Peyer's patch (tissue), 4 donors: ENCODE measurements at regions not wholly inside any gene's neighbourhood (a gene's known extent, or its start where the extent isn't known, plus 50 kb on each side); places are given as distances from the start of the nearest gene placed in this dataset.
"Not testable (repeated sequence)": the region's sequence is repeated elsewhere in the genome, so short reads cannot be mapped to it uniquely, and the experiment has no call there.

Experiments used
- DNase-seq, 3 donors: peaks; one replicate each; pipeline ENCODE4 v3.0.0-alpha.2; 2017 to 2019
- H3K27ac ChIP-seq, 4 donors: fragments of 200-600 bp; sonication (generic); one replicate each; pipeline ENCODE4 v1.5.1; 2016 to 2019
- H3K27me3 ChIP-seq, 2 donors: fragments of 200-600 bp; sonication (generic); one replicate each; pipeline ENCODE4 v1.5.1; 2019
- H3K36me3 ChIP-seq, 3 donors: fragments of 200-600 bp; sonication (generic); one replicate each; pipeline ENCODE4 v1.5.1; 2016 to 2019
- H3K4me1 ChIP-seq, 4 donors: fragments of 200-600 bp; sonication (generic); one replicate each; pipeline ENCODE4 v1.5.1; 2016 to 2019
- H3K4me3 ChIP-seq, 4 donors: fragments of 200-600 bp; sonication (generic); 1 replicate in 3 of 4; 2 replicates in 1 of 4; pipeline ENCODE4 v1.5.1; 2016 to 2019; ENCODE audit warnings: mild to moderate bottlenecking in 1 of 4
- H3K9me3 ChIP-seq, 4 donors: fragments of 200-600 bp; sonication (generic); one replicate each; pipeline ENCODE4 v1.5.1; 2016 to 2019; ENCODE audit warnings: mild to moderate bottlenecking in 1 of 4
- POLR2A ChIP-seq, 2 donors: fragments of 450-650 bp; IDR thresholded peaks; one replicate each; pipeline ENCODE4 v1.5.1; 2017; ENCODE audit warnings: antibody characterized with exemption in 2 of 2, mild to moderate bottlenecking in 2 of 2, moderate library complexity in 2 of 2
- TF ChIP-seq, protein P1 (sequence below), 6 experiments: fragments of 450-650 bp in 4 of 6; fragments of 200-600 bp in 2 of 6; sonication (generic) in 1 of 6; IDR thresholded peaks; one replicate each; pipeline ENCODE4 v1.5.1; 2017 to 2019; ENCODE audit warnings: antibody characterized with exemption in 6 of 6, mild to moderate bottlenecking in 3 of 6, moderate library complexity in 1 of 6

DNA sequence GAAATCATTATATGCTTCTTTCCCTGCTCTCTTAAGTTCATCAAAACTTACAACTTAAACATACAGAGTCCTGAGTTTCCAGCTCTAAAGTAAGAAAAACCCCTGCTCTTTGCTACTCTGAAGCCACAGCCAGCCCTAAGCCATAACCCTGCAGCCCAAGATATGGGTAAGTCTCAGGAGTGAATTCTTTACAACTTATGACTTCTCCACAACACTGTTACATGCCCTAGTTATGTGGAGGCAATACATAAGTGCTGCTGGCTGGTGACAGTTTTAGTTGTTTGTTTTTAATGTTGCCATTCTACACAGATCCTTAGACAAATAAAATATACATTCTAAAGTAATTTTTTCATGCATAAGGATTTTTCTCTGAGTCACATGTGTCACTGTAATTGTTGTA, 100.2 kb downstream of the FBXO8 start:
- TF ChIP-seq, protein P1, sequence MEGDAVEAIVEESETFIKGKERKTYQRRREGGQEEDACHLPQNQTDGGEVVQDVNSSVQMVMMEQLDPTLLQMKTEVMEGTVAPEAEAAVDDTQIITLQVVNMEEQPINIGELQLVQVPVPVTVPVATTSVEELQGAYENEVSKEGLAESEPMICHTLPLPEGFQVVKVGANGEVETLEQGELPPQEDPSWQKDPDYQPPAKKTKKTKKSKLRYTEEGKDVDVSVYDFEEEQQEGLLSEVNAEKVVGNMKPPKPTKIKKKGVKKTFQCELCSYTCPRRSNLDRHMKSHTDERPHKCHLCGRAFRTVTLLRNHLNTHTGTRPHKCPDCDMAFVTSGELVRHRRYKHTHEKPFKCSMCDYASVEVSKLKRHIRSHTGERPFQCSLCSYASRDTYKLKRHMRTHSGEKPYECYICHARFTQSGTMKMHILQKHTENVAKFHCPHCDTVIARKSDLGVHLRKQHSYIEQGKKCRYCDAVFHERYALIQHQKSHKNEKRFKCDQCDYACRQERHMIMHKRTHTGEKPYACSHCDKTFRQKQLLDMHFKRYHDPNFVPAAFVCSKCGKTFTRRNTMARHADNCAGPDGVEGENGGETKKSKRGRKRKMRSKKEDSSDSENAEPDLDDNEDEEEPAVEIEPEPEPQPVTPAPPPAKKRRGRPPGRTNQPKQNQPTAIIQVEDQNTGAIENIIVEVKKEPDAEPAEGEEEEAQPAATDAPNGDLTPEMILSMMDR (IDR thresholded peaks at IDR 0.05) = no peak
- TF ChIP-seq POLR2A (IDR thresholded peaks at IDR 0.05) = no peak
- no peaks in the 10 kb centered on the region for H3K9me3 ChIP-seq
- no peaks in the 10 kb centered on the region for H3K36me3 ChIP-seq
- DNase-seq = no peak
- no peak overlapping the region for H3K4me3 ChIP-seq
- no peak overlapping the region for H3K27ac ChIP-seq
- H3K27me3 ChIP-seq = no peaks in the 10 kb centered on the region
- no peaks in the 10 kb centered on the region for H3K4me1 ChIP-seq

DNA sequence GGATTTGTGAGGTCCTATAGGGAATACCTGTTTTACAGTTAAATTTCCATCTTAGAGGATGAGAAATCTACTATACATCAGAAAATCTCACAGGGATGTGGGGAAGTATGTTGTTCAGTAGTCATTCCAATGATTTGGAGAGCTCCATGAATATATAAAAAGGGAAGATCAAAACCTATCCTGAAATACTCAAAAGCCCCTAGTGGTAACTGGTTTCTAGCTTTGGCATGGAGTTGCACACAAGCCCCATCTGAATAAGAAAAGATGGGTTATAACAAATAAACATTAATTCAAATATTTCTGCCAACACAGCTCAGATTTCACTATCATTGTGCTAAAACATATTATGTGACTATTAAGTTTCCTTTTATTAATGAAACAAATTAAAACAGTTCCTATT, 101.6 kb downstream of the FBXO8 start:
- H3K27me3 ChIP-seq = no peaks in the 10 kb centered on the region
- no peaks in the 10 kb centered on the region for H3K4me1 ChIP-seq
- no peak for DNase-seq
- H3K36me3 ChIP-seq = no peaks in the 10 kb centered on the region
- H3K4me3 ChIP-seq = no peak overlapping the region
- TF ChIP-seq, protein P1 (IDR thresholded peaks at IDR 0.05) = no peak
- no peak for TF ChIP-seq POLR2A (IDR thresholded peaks at IDR 0.05)
- H3K27ac ChIP-seq = no peak overlapping the region
- H3K9me3 ChIP-seq = no peaks in the 10 kb centered on the region

DNA sequence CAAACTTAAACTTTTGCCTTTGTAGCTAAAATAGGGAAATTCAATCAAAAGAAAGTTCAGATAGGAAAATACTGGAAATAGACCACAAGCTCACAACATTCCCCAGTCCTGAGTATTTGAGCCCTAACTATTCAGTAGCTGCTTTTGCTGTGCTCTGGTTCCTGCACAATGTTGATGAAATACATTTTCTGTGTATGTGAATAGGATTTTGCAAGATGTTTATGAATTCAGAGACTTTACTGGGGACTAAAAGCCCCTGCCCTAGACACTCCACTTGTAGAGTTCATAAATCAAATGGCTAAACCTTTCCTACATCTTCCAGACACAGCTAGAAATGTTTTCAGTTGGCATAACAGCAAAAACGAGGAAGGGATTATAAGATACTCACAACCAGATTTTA, 105.9 kb downstream of the FBXO8 start:
- H3K4me1 ChIP-seq = no peaks in the 10 kb centered on the region
- DNase-seq = no peak
- no peak overlapping the region for H3K4me3 ChIP-seq
- TF ChIP-seq, protein P1 (IDR thresholded peaks at IDR 0.05) = no peak
- no peak for TF ChIP-seq POLR2A (IDR thresholded peaks at IDR 0.05)
- H3K36me3 ChIP-seq = no peaks in the 10 kb centered on the region
- no peak overlapping the region for H3K27ac ChIP-seq
- no peaks in the 10 kb centered on the region for H3K9me3 ChIP-seq
- no peaks in the 10 kb centered on the region for H3K27me3 ChIP-seq

DNA sequence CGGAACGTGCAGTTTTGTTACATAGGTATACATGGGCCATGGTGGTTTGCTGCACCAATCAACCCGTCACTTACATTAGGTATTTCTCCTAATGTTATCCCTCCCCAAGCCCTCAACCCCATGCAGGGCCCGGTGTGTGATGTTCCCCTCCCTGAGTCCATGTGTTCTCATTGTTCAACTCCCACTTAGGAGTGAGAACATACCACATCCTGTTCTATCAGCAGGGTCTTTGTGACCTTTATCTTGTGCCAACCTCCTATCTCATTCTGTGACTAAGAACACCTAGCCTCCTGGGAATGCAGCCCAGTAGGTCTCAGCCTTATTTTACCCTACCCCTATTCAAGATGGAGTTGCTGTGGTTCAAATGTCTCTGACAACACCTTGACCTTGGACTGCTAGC, 107.6 kb downstream of the FBXO8 start:
- not testable (repeated sequence) for H3K27me3 ChIP-seq, H3K4me3 ChIP-seq, H3K36me3 ChIP-seq, DNase-seq, H3K27ac ChIP-seq, H3K9me3 ChIP-seq, H3K4me1 ChIP-seq

DNA sequence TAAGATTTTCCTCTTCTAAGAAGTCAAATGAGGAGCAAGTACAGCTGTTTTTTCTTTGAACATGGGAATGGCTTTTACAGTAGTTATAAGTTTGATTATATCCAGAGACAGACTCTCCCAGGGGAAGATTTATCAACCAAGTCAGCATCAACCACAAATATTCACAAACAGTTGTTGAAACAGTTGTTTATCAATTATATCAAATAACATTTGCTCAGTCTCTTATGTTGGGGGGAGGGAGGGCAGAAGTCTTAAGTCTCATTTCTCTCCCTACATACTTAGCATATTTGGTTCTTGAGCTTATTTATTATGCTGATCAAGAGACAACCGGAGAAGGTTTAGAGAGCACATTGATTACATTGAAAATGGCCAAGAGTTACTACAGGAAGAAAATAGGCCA, 110.1 kb downstream of the FBXO8 start:
- DNase-seq = no peak
- no peaks in the 10 kb centered on the region for H3K36me3 ChIP-seq
- no peak overlapping the region for H3K27ac ChIP-seq
- H3K9me3 ChIP-seq = no peaks in the 10 kb centered on the region
- no peak overlapping the region for H3K4me3 ChIP-seq
- TF ChIP-seq POLR2A (IDR thresholded peaks at IDR 0.05) = no peak
- TF ChIP-seq, protein P1 (IDR thresholded peaks at IDR 0.05) = no peak
- H3K27me3 ChIP-seq = no peaks in the 10 kb centered on the region
- no peaks in the 10 kb centered on the region for H3K4me1 ChIP-seq

DNA sequence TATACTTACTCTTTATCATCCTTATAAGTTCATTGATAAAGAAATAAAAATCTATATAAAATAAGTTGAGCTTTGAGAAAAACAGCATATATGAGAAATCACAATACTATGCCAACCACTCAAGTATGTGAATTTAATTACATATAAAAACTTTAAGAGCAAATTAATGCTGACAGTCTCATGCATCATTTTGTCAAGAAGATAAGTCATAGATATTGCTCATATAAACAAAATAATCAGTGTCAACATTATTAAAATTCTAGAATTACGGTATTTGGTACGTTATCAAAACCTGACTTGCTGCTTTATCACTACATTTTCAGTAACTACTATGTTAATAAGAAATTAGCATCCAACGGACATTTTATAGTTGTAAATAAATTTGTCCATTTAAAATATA, 111.2 kb downstream of the FBXO8 start:
- no peak for TF ChIP-seq POLR2A (IDR thresholded peaks at IDR 0.05)
- TF ChIP-seq, protein P1 (IDR thresholded peaks at IDR 0.05) = no peak
- H3K27ac ChIP-seq = no peak overlapping the region
- H3K36me3 ChIP-seq = no peaks in the 10 kb centered on the region
- no peaks in the 10 kb centered on the region for H3K27me3 ChIP-seq
- H3K9me3 ChIP-seq = no peaks in the 10 kb centered on the region
- DNase-seq = no peak
- no peaks in the 10 kb centered on the region for H3K4me1 ChIP-seq
- H3K4me3 ChIP-seq = no peak overlapping the region
